RWPE2 (cell line): ENCODE measurements at regions not wholly inside any gene's neighbourhood (a gene's known extent, or its start where the extent isn't known, plus 50 kb on each side); places are given as distances from the start of the nearest gene placed in this dataset.

Experiments used
- ATAC-seq: fragments of 200-7000 bp; cut with Tn5 transposase; 3 replicates; pipeline ENCODE4 v1.9.1; 2021; ENCODE audit warnings: low read depth
- DNase-seq: peaks from one replicate; pipeline ENCODE4 v3.0.0-alpha.2; 2020; ENCODE audit warnings: low spot score
- H3K27ac ChIP-seq: fragments of 450-650 bp; 2 replicates; pipeline ENCODE4 v1.5.1; 2017; ENCODE audit warnings: mild to moderate bottlenecking; ENCODE audit not compliant: poor library complexity, severe bottlenecking
- H3K27me3 ChIP-seq: fragments of 250-450 bp; sonication (Bioruptor Pico); 2 replicates; pipeline ENCODE4 v1.5.1; 2021; ENCODE audit warnings: mild to moderate bottlenecking, moderate library complexity; ENCODE audit not compliant: insufficient read depth, poor library complexity, severe bottlenecking
- H3K36me3 ChIP-seq: fragments of 250-450 bp; sonication (Bioruptor Pico); 2 replicates; pipeline ENCODE4 v1.5.1; 2020; ENCODE audit warnings: low read depth, mild to moderate bottlenecking, moderate library complexity
- H3K4me1 ChIP-seq: fragments of 250-450 bp; sonication (Bioruptor Pico); 2 replicates; pipeline ENCODE4 v1.5.1; 2021; ENCODE audit warnings: mild to moderate bottlenecking, moderate library complexity; ENCODE audit not compliant: insufficient read depth, poor library complexity, severe bottlenecking
- H3K4me3 ChIP-seq: fragments of 250-450 bp; sonication (Bioruptor Pico); 2 replicates; pipeline ENCODE4 v1.5.1; 2021; ENCODE audit warnings: mild to moderate bottlenecking, moderate library complexity; ENCODE audit not compliant: severe bottlenecking
- H3K9me3 ChIP-seq: fragments of 250-450 bp; sonication (Bioruptor Pico); 2 replicates; pipeline ENCODE4 v1.5.1; 2021; ENCODE audit warnings: mild to moderate bottlenecking, moderate library complexity; ENCODE audit not compliant: severe bottlenecking
- CTCF ChIP-seq: fragments of 450-650 bp; IDR thresholded peaks from one replicate; pipeline ENCODE4 v1.5.1; 2017; ENCODE audit warnings: mild to moderate bottlenecking, moderate library complexity; ENCODE audit not compliant: poor library complexity, severe bottlenecking

GRCh38 chr2:150046211-150046610, 441.3 kb downstream of the RND3 start:
- DNase-seq, result no peak
- no peak for TF ChIP-seq CTCF

GRCh38 chr2:150045601-150046000, 441.9 kb downstream of the RND3 start:
- DNase-seq (no peak), ATAC-seq (peak; percentile 46; the same call in 1 of the 3 replicates)
- Histone ChIP-seq H3K27me3 (no peaks in the 10 kb centered on the region), H3K27ac (no peak overlapping the region), H3K4me3 (no peak overlapping the region), H3K9me3 (no peaks in the 10 kb centered on the region), H3K4me1 (peaks cover 15% of the 10 kb centered on the region), H3K36me3 (no peaks in the 10 kb centered on the region)
- TF ChIP-seq CTCF, result no peak

More at GRCh38 chr2:150046211-150046610, 441.3 kb downstream of the RND3 start:
- Histone ChIP-seq H3K27me3 (no peaks in the 10 kb centered on the region), H3K36me3 (no peaks in the 10 kb centered on the region), H3K4me1 (peaks cover 15% of the 10 kb centered on the region), H3K9me3 (no peaks in the 10 kb centered on the region), H3K27ac (no peak overlapping the region), H3K4me3 (no peak overlapping the region)
- ATAC-seq, result peak; percentile 25; the same call in 1 of the 3 replicates

GRCh38 chr2:150043172-150043500, 444.3 kb downstream of the RND3 start:
- H3K27ac ChIP-seq, result no peak overlapping the region
- no peaks in the 10 kb centered on the region for H3K36me3 ChIP-seq
- no peaks in the 10 kb centered on the region for H3K27me3 ChIP-seq
- DNase-seq, result no peak
- H3K9me3 ChIP-seq, result no peaks in the 10 kb centered on the region
- H3K4me1 ChIP-seq, result peaks cover 15% of the 10 kb centered on the region
- ATAC-seq, result no peak
- no peak for TF ChIP-seq CTCF
- no peak overlapping the region for H3K4me3 ChIP-seq

GRCh38 chr2:150042500-150043171, 444.8 kb downstream of the RND3 start:
- ATAC-seq (no peak), DNase-seq (no peak)
- no peaks in the 10 kb centered on the region for H3K27me3 ChIP-seq
- peaks cover 15% of the 10 kb centered on the region for H3K4me1 ChIP-seq
- H3K36me3 ChIP-seq, result no peaks in the 10 kb centered on the region
- TF ChIP-seq CTCF, result no peak
- no peak overlapping the region for H3K27ac ChIP-seq
- no peak overlapping the region for H3K4me3 ChIP-seq
- no peaks in the 10 kb centered on the region for H3K9me3 ChIP-seq

GRCh38 chr2:150041722-150042425, 445.6 kb downstream of the RND3 start:
- ATAC-seq (no peak), DNase-seq (no peak)
- Histone ChIP-seq H3K36me3 (no peaks in the 10 kb centered on the region), H3K4me1 (peaks cover 15% of the 10 kb centered on the region), H3K4me3 (no peak overlapping the region), H3K9me3 (no peaks in the 10 kb centered on the region), H3K27ac (no peak overlapping the region), H3K27me3 (no peaks in the 10 kb centered on the region)
- TF ChIP-seq CTCF, result no peak
